Tibial nerve (tissue), 4 donors: ENCODE measurements at regions not wholly inside any gene's neighbourhood (a gene's known extent, or its start where the extent isn't known, plus 50 kb on each side); places are given as distances from the start of the nearest gene placed in this dataset.

Source experiments
- DNase-seq, 2 donors: peaks; one replicate each; pipeline ENCODE4 v3.0.0-alpha.2; 2019; ENCODE audit warnings: low spot score in 2 of 2
- H3K27ac ChIP-seq, 4 donors: fragments of 200-600 bp; sonication (generic) in 3 of 4; one replicate each; pipeline ENCODE4 v1.5.1; 2017 to 2019; ENCODE audit warnings: mild to moderate bottlenecking in 1 of 4
- H3K27me3 ChIP-seq, 2 donors: fragments of 200-600 bp; sonication (generic) in 1 of 2; one replicate each; pipeline versions ENCODE4 v1.5.1 to v1.6.0; 2017 to 2019
- H3K36me3 ChIP-seq, 3 donors: fragments of 200-600 bp; sonication (generic); one replicate each; pipeline ENCODE4 v1.5.1; 2018 to 2019
- H3K4me1 ChIP-seq, 4 donors: fragments of 200-600 bp; sonication (generic) in 3 of 4; one replicate each; pipeline ENCODE4 v1.5.1; 2017 to 2019
- H3K4me3 ChIP-seq, 4 donors: fragments of 200-600 bp; sonication (generic) in 3 of 4; one replicate each; pipeline ENCODE4 v1.5.1; 2017 to 2019; ENCODE audit warnings: mild to moderate bottlenecking in 1 of 4, moderate library complexity in 1 of 4
- H3K9me3 ChIP-seq, 4 donors: fragments of 200-600 bp; sonication (generic) in 3 of 4; one replicate each; pipeline ENCODE4 v1.5.1; 2017 to 2019
- EP300 ChIP-seq, 2 donors: sonication (generic); formaldehyde crosslinking; IDR thresholded peaks; one replicate each; pipeline ENCODE4 v1.6.1; 2017; ENCODE audit warnings: antibody characterized with exemption in 2 of 2, mild to moderate bottlenecking in 1 of 2
- POLR2A ChIP-seq, 2 donors: fragments of 450-650 bp; IDR thresholded peaks; one replicate each; pipeline ENCODE4 v1.6.1; 2017; ENCODE audit warnings: antibody characterized with exemption in 2 of 2, mild to moderate bottlenecking in 2 of 2, moderate library complexity in 2 of 2
- WGBS, 2 donors: methylation state at CpG; one replicate each; pipeline ENCODE4 v1.1.5; 2018; 5-methylcytosine and 5-hydroxymethylcytosine counted together
- TF ChIP-seq, protein P1 (sequence below), 5 experiments: fragments of 200-600 bp in 3 of 5; fragments of 450-650 bp in 2 of 5; sonication (generic) in 3 of 5; IDR thresholded peaks; one replicate each; pipeline ENCODE4 v1.5.1; 2016 to 2019; ENCODE audit warnings: antibody characterized with exemption in 5 of 5, mild to moderate bottlenecking in 3 of 5, moderate library complexity in 2 of 5

DNA sequence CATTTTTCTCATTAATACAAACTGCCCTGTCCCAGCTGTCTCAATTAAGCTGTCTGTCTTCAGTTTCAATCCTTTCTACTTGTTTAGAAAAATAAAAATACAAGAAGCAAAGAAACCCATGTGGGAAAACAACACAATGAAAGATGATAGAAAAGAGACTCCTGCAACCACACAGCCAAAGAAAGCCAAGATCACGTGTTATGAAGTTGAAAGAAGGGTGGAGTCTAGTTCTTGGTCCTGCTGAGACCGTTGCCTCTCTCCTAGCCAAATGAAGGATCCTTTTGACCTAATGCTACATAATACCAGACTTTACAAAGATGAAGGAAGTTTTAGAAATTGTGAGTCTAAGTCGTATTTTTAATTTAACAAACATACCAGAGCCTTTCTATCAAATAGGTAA is 218.8 kb upstream of the RRP15 start:
- Histone ChIP-seq H3K4me3 (no peak overlapping the region), H3K27me3 (no peaks in the 10 kb centered on the region), H3K27ac (no peak overlapping the region), H3K36me3 (no peaks in the 10 kb centered on the region), H3K4me1 (no peaks in the 10 kb centered on the region), H3K9me3 (no peaks in the 10 kb centered on the region)
- DNase-seq = no peak
- WGBS, 2 donors = 60 to 67% methylated on average over 3 of the region's 3 CpGs
- TF ChIP-seq, protein P1, sequence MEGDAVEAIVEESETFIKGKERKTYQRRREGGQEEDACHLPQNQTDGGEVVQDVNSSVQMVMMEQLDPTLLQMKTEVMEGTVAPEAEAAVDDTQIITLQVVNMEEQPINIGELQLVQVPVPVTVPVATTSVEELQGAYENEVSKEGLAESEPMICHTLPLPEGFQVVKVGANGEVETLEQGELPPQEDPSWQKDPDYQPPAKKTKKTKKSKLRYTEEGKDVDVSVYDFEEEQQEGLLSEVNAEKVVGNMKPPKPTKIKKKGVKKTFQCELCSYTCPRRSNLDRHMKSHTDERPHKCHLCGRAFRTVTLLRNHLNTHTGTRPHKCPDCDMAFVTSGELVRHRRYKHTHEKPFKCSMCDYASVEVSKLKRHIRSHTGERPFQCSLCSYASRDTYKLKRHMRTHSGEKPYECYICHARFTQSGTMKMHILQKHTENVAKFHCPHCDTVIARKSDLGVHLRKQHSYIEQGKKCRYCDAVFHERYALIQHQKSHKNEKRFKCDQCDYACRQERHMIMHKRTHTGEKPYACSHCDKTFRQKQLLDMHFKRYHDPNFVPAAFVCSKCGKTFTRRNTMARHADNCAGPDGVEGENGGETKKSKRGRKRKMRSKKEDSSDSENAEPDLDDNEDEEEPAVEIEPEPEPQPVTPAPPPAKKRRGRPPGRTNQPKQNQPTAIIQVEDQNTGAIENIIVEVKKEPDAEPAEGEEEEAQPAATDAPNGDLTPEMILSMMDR (IDR thresholded peaks at IDR 0.05) = no peak
- TF ChIP-seq EP300 (IDR thresholded peaks at IDR 0.05) (no peak), POLR2A (IDR thresholded peaks at IDR 0.05) (no peak)

DNA sequence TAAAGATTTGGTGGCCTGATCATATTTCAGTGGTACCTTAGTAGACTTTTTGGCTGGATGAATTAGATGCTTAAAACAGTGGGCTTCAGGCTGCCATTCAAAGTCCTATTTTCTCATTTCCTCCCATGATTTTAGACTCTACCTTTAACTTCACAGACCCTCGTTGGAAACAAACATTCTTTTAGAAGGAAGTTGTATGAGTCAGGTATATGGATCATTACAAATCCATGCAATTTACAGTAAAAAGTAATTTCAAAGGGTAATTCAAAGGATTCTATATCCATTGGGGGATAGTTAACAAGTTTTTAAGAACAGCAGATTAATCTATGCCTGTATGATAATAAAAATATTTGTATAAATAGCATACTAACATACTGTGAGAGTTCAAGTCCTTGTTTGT is 216.9 kb upstream of the RRP15 start:
- H3K9me3 ChIP-seq = no peaks in the 10 kb centered on the region
- WGBS, 2 donors = 56 to 85% methylated on average over 1 of the region's 1 CpG
- TF ChIP-seq EP300 (IDR thresholded peaks at IDR 0.05) (no peak), POLR2A (IDR thresholded peaks at IDR 0.05) (no peak)
- TF ChIP-seq, protein P1 (IDR thresholded peaks at IDR 0.05) = no peak

DNA sequence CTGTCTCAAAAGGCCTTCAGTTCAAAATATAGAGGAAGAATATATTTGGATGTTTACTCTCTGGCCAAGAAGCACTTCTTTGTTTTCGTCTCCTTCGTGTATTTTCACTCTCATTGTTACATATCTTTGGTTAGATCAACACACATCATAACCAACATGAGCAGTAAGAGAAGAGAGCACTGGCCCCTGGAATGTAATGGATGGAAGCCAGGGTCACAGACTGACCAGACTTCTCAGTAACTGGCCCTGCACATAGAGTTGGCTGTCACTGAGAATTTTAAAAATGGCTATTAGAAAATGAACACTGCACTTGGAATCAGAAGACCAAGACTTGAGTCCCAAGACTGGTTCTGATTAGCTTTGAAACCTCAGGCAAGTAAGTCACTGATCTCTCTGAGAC is 215.9 kb upstream of the RRP15 start:
- TF ChIP-seq POLR2A (IDR thresholded peaks at IDR 0.05) (no peak), EP300 (IDR thresholded peaks at IDR 0.05) (no peak)
- TF ChIP-seq, protein P1 (IDR thresholded peaks at IDR 0.05) = no peak
- Histone ChIP-seq H3K4me3 (no peak overlapping the region), H3K27me3 (no peaks in the 10 kb centered on the region), H3K4me1 (no peaks in the 10 kb centered on the region), H3K36me3 (no peaks in the 10 kb centered on the region), H3K27ac (no peak overlapping the region), H3K9me3 (no peaks in the 10 kb centered on the region)
- DNase-seq = no peak
- 14 to 22% methylated on average over 2 of the region's 2 CpGs for WGBS, 2 donors

More for the DNA sequence above, 216.9 kb upstream of the RRP15 start:
- Histone ChIP-seq H3K27ac (no peak overlapping the region), H3K4me1 (no peaks in the 10 kb centered on the region), H3K36me3 (no peaks in the 10 kb centered on the region), H3K4me3 (no peak overlapping the region), H3K27me3 (no peaks in the 10 kb centered on the region)
- DNase-seq = no peak

DNA sequence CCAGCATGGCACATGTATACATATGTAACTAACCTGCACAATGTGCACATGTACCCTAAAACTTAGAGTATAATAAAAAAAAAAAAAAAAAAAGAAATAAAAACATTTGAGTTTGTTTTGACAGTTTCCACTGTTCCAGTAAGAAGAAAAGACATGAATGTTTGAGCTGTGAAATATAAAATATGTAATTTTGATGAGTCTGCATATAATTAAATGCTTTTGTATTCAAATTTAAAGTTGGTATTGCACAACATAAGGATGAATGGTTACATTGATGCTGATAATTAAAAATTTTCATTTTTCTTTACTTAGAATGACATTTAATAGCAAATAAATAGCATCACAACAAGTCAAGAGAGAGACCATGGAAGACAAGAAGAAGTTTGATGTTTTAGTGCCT is 212.0 kb upstream of the RRP15 start:
- no peaks in the 10 kb centered on the region for H3K9me3 ChIP-seq
- no peaks in the 10 kb centered on the region for H3K27me3 ChIP-seq
- TF ChIP-seq, protein P1 (IDR thresholded peaks at IDR 0.05) = no peak
- no peak for TF ChIP-seq POLR2A (IDR thresholded peaks at IDR 0.05)
- TF ChIP-seq EP300 (IDR thresholded peaks at IDR 0.05) = no peak
- DNase-seq = no peak
- H3K4me3 ChIP-seq = no peak overlapping the region
- H3K36me3 ChIP-seq = no peaks in the 10 kb centered on the region
- no peak overlapping the region for H3K27ac ChIP-seq
- H3K4me1 ChIP-seq = no peaks in the 10 kb centered on the region

DNA sequence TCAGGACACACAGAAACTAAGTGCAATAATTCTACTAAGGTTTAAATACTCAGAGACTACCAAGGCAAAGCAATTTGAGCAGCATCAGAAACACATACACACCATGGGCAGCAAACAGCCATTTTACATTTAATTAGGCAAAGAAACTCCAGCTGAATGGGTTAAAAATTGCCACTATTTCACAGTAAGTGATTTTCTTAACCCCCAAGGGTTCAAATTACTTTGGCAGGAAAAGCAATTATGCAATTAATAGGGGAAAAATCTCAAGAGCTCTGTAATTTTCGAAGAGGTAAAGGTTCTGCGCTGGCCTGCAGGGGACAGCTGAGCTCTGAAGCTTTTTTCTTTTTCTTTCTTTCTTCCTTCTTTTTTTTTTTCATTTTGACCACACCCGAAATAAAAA is 206.2 kb upstream of the RRP15 start:
- no peaks in the 10 kb centered on the region for H3K36me3 ChIP-seq
- no peak overlapping the region for H3K4me3 ChIP-seq
- H3K27ac ChIP-seq = no peak overlapping the region
- no peaks in the 10 kb centered on the region for H3K9me3 ChIP-seq
- no peaks in the 10 kb centered on the region for H3K27me3 ChIP-seq
- H3K4me1 ChIP-seq = no peaks in the 10 kb centered on the region
- WGBS, 2 donors = 49 to 51% methylated on average over 3 of the region's 3 CpGs
- TF ChIP-seq EP300 (IDR thresholded peaks at IDR 0.05) (no peak), POLR2A (IDR thresholded peaks at IDR 0.05) (no peak)
- TF ChIP-seq, protein P1 (IDR thresholded peaks at IDR 0.05) = no peak
- no peak for DNase-seq
